Inflammatory macrophage treated with lipopolysaccharide for 4 hours (primary cell): ENCODE measurements at regions not wholly inside any gene's neighbourhood (a gene's known extent, or its start where the extent isn't known, plus 50 kb on each side); places are given as distances from the start of the nearest gene placed in this dataset.

Source experiments
- DNase-seq: peaks from one replicate; pipeline ENCODE4 v3.0.0-alpha.2; 2020

- DNase-seq: no peak
Measured at GRCh38 chr13:58843071-58843470, 1211.5 kb downstream of the PCDH17 start.

GRCh38 chr13:58843567-58843966 is 1212.0 kb downstream of the PCDH17 start:
- DNase-seq: no peak

GRCh38 chr13:58850161-58850560 is 1218.6 kb downstream of the PCDH17 start:
- no peak for DNase-seq

GRCh38 chr13:58852076-58852475 is 1220.5 kb downstream of the PCDH17 start:
- no peak for DNase-seq

- DNase-seq: no peak
Measured at GRCh38 chr13:58855283-58855682, 1223.7 kb downstream of the PCDH17 start.

- DNase-seq: no peak
Measured at GRCh38 chr13:58858870-58859371, 1227.4 kb downstream of the PCDH17 start.

- DNase-seq: no peak
Measured at GRCh38 chr13:58865286-58865685, 1233.7 kb downstream of the PCDH17 start.

GRCh38 chr13:58869566-58869965 is 1238.0 kb downstream of the PCDH17 start:
- DNase-seq: no peak

GRCh38 chr13:58876473-58876872 is 1244.9 kb downstream of the PCDH17 start:
- DNase-seq: no peak

- no peak for DNase-seq
Measured at GRCh38 chr13:58879114-58879513, 1247.6 kb downstream of the PCDH17 start.

GRCh38 chr13:58882516-58882915 is 1251.0 kb downstream of the PCDH17 start:
- no peak for DNase-seq

GRCh38 chr13:58883405-58883804 is 1251.9 kb downstream of the PCDH17 start:
- DNase-seq: no peak

- no peak for DNase-seq
Measured at GRCh38 chr13:58884353-58885209, 1253.0 kb downstream of the PCDH17 start.

GRCh38 chr13:58889474-58889873 is 1257.9 kb downstream of the PCDH17 start:
- DNase-seq: no peak

GRCh38 chr13:58893396-58893795 is 1261.9 kb downstream of the PCDH17 start:
- DNase-seq: no peak

GRCh38 chr13:58906329-58907007 is 1257.3 kb downstream of the DIAPH3 start:
- no peak for DNase-seq

GRCh38 chr13:58907347-58907746 is 1256.4 kb downstream of the DIAPH3 start:
- DNase-seq: no peak

GRCh38 chr13:58908019-58908679 is 1255.6 kb downstream of the DIAPH3 start:
- DNase-seq: no peak

GRCh38 chr13:58919551-58919950 is 1244.2 kb downstream of the DIAPH3 start:
- no peak for DNase-seq

GRCh38 chr13:58921129-58921528 is 1242.6 kb downstream of the DIAPH3 start:
- DNase-seq: no peak

GRCh38 chr13:58926858-58927257 is 1236.9 kb downstream of the DIAPH3 start:
- no peak for DNase-seq

GRCh38 chr13:58933475-58933874 is 1230.3 kb downstream of the DIAPH3 start:
- no peak for DNase-seq

GRCh38 chr13:58935689-58936088 is 1228.0 kb downstream of the DIAPH3 start:
- DNase-seq: no peak

GRCh38 chr13:58946274-58946673 is 1217.5 kb downstream of the DIAPH3 start:
- no peak for DNase-seq
